HepG2 (cell line): ENCODE measurements at regions not wholly inside any gene's neighbourhood (a gene's known extent, or its start where the extent isn't known, plus 50 kb on each side); places are given as distances from the start of the nearest gene placed in this dataset.

Experiments used
- NBN ChIP-seq: fragments of 450-650 bp; conservative IDR thresholded peaks from 2 replicates; pipeline ENCODE4 v1.6.1; 2017
- SIN3A ChIP-seq: IDR thresholded peaks from 2 replicates; pipeline ENCODE4 v1.6.1; 2011; ENCODE audit warnings: low read depth, mild to moderate bottlenecking, control low read depth, low read length, borderline replicate concordance
- ZNF136 ChIP-seq: sonication (generic); formaldehyde crosslinking; IDR thresholded peaks from 2 replicates; pipeline ENCODE4 v1.8.1; 2022; ENCODE audit warnings: low read depth, mild to moderate bottlenecking, moderate library complexity, missing genetic modification reagents
- ZNF432 ChIP-seq: sonication (generic); formaldehyde crosslinking; IDR thresholded peaks from 2 replicates; pipeline ENCODE4 v1.5.0; 2020; ENCODE audit warnings: missing genetic modification reagents, mild to moderate bottlenecking, borderline replicate concordance
- ZSCAN30 ChIP-seq: sonication (generic); formaldehyde crosslinking; IDR thresholded peaks from 2 replicates; pipeline ENCODE4 v1.5.0; 2020; ENCODE audit warnings: mild to moderate bottlenecking, missing genetic modification reagents
- TF ChIP-seq, protein P1 (sequence below): sonication (generic); formaldehyde crosslinking; IDR thresholded peaks from 2 replicates; pipeline ENCODE4 v1.4.0; 2020; ENCODE audit warnings: missing genetic modification reagents, mild to moderate bottlenecking, borderline replicate concordance
- TF ChIP-seq, protein P2 (sequence below): sonication (generic); formaldehyde crosslinking; IDR thresholded peaks from 2 replicates; pipeline ENCODE4 v1.5.0; 2020; ENCODE audit warnings: missing genetic modification reagents, mild to moderate bottlenecking, borderline replicate concordance

DNA sequence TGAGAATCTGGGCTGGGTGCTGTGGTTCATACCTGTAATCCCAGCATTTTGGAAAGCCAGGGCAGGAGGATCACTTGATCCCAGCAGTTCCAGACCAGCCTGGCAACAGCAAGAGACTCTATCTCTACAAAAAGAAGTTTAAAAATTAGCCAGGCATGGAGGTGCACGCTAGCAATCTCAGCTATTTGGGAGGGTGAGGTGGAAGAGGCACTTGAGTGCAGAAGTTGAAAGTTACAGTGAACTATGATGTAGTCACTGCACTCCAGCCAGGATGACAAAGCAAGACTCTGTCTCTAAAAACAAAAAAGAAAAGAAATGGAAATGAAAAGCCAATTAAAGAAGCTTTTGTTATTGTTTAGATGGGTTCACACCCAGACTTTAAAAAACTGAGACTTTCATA lies 131.6 kb upstream of the RASA1 start:
- TF ChIP-seq ZSCAN30 (CRISPR knock-in tag), result no peak
- TF ChIP-seq, protein P1, sequence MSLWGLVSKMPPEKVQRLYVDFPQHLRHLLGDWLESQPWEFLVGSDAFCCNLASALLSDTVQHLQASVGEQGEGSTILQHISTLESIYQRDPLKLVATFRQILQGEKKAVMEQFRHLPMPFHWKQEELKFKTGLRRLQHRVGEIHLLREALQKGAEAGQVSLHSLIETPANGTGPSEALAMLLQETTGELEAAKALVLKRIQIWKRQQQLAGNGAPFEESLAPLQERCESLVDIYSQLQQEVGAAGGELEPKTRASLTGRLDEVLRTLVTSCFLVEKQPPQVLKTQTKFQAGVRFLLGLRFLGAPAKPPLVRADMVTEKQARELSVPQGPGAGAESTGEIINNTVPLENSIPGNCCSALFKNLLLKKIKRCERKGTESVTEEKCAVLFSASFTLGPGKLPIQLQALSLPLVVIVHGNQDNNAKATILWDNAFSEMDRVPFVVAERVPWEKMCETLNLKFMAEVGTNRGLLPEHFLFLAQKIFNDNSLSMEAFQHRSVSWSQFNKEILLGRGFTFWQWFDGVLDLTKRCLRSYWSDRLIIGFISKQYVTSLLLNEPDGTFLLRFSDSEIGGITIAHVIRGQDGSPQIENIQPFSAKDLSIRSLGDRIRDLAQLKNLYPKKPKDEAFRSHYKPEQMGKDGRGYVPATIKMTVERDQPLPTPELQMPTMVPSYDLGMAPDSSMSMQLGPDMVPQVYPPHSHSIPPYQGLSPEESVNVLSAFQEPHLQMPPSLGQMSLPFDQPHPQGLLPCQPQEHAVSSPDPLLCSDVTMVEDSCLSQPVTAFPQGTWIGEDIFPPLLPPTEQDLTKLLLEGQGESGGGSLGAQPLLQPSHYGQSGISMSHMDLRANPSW (CRISPR knock-in tag), result no peak
- TF ChIP-seq, protein P2, sequence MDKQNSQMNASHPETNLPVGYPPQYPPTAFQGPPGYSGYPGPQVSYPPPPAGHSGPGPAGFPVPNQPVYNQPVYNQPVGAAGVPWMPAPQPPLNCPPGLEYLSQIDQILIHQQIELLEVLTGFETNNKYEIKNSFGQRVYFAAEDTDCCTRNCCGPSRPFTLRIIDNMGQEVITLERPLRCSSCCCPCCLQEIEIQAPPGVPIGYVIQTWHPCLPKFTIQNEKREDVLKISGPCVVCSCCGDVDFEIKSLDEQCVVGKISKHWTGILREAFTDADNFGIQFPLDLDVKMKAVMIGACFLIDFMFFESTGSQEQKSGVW (CRISPR knock-in tag), result no peak
- no peak for TF ChIP-seq SIN3A
- TF ChIP-seq ZNF432 (CRISPR knock-in tag), result no peak
- no peak for TF ChIP-seq NBN
- no peak for TF ChIP-seq ZNF136 (CRISPR knock-in tag)
